ENCODE measurements at regions not wholly inside any gene's neighbourhood (a gene's known extent, or its start where the extent isn't known, plus 50 kb on each side); places are given as distances from the start of the nearest gene placed in this dataset.

DNA sequence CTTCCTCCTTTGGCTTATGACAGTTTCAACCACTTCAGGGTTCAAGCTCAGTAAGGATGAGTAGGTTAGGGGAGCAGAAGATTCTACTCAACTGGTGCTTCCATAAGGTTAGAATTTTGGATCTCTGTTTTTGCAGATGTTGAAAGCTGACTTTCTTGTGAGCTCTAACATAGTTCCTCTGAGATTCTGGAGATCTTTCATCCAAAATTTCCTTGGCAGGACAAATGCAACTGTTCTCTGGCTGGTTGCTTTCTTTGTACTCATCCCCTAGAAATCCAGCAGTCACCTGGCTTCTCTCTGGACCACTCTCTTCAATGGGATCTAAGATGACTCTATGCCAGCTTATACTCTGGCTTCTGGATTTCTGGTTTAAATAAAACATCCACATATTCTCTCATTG is 189.6 kb downstream of the ESM1 start:
- ChIA-PET CTCF (no interaction called here), POLR2A (ENCODE audit: unreplicated experiment) (no interaction called here)
- no TSS peak for BruUV-seq (replicated peaks)
- Histone ChIP-seq H3K4me3 (ENCODE audit: low read length) (no peak overlapping the region), H3K9me2 (replicated peaks; ENCODE audit: low read length) (no peaks in the 10 kb centered on the region), H2AFZ (ENCODE audit: low read length) (no peak overlapping the region), H3K79me2 (ENCODE audit: low read length) (no peaks in the 10 kb centered on the region), H3K4me1 (ENCODE audit: insufficient read depth, low read length) (peaks cover 19% of the 10 kb centered on the region), H3K4me2 (ENCODE audit: low read length) (peak overlapping the region; percentile 53), H3K36me3 (ENCODE audit: low read depth, low read length) (no peaks in the 10 kb centered on the region), H3K9ac (ENCODE audit: low read length) (no peak overlapping the region), H3K27me3 (ENCODE audit: low read length) (no peaks in the 10 kb centered on the region), H3F3A (ENCODE audit: low read length, unreplicated experiment) (no peaks in the 10 kb centered on the region), H4K20me1 (ENCODE audit: low read length) (no peaks in the 10 kb centered on the region), H3K27ac (ENCODE audit: low read length) (no peak overlapping the region), H3K9me3 (ENCODE audit: low read length) (no peaks in the 10 kb centered on the region)
- ATAC-seq (no peak), DNase-seq (no peak)
- intact Hi-C loops (cut with micrococcal nuclease), result no loop called here
- TF ChIP-seq, protein P1, sequence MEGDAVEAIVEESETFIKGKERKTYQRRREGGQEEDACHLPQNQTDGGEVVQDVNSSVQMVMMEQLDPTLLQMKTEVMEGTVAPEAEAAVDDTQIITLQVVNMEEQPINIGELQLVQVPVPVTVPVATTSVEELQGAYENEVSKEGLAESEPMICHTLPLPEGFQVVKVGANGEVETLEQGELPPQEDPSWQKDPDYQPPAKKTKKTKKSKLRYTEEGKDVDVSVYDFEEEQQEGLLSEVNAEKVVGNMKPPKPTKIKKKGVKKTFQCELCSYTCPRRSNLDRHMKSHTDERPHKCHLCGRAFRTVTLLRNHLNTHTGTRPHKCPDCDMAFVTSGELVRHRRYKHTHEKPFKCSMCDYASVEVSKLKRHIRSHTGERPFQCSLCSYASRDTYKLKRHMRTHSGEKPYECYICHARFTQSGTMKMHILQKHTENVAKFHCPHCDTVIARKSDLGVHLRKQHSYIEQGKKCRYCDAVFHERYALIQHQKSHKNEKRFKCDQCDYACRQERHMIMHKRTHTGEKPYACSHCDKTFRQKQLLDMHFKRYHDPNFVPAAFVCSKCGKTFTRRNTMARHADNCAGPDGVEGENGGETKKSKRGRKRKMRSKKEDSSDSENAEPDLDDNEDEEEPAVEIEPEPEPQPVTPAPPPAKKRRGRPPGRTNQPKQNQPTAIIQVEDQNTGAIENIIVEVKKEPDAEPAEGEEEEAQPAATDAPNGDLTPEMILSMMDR (conservative IDR thresholded peaks at IDR 0.05; ENCODE audit: low read depth, low read length), result no peak

DNA sequence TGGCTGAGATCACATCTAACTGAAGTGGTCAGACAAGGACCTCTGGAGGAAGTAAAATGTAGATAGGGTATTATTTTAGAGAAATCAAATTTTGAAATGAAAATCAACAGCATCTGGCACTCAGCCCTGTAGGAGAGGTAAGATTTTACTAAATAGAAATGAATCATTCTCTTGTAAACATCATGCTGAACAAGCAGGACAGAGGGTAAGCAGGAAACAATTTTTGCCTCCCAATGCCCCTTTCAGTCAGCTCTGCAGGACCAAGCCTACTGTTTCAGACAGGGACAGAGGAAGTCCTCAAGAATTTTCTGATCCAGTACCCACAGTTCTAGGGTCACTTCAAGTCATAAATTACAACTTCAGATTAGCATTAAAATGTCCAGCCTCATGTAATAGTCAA is 190.1 kb downstream of the ESM1 start:
- no peak for TF ChIP-seq EZH2 (IDR thresholded peaks at IDR 0.05; ENCODE audit: low read length, unreplicated experiment)
- no peak for TF ChIP-seq EZH2phosphoT487 (IDR thresholded peaks at IDR 0.05; ENCODE audit: borderline replicate concordance, low read length)
- ChIA-PET POLR2A (ENCODE audit: unreplicated experiment) (no interaction called here), CTCF (no interaction called here)
- Histone ChIP-seq H3K4me1 (ENCODE audit: insufficient read depth, low read length) (peaks cover 19% of the 10 kb centered on the region), H4K20me1 (ENCODE audit: low read length) (no peaks in the 10 kb centered on the region), H3K9me2 (replicated peaks; ENCODE audit: low read length) (no peaks in the 10 kb centered on the region), H3K4me3 (ENCODE audit: low read length) (no peak overlapping the region), H3K36me3 (ENCODE audit: low read depth, low read length) (no peaks in the 10 kb centered on the region), H3K79me2 (ENCODE audit: low read length) (no peaks in the 10 kb centered on the region), H3K4me2 (ENCODE audit: low read length) (peak overlapping the region; percentile 53), H2AFZ (ENCODE audit: low read length) (no peak overlapping the region), H3K27ac (ENCODE audit: low read length) (no peak overlapping the region), H3K27me3 (ENCODE audit: low read length) (no peaks in the 10 kb centered on the region), H3F3A (ENCODE audit: low read length, unreplicated experiment) (no peaks in the 10 kb centered on the region), H3K9ac (ENCODE audit: low read length) (no peak overlapping the region), H3K9me3 (ENCODE audit: low read length) (no peaks in the 10 kb centered on the region)
- no TSS peak for BruUV-seq (replicated peaks)
- DNase-seq (peak; percentile 58), ATAC-seq (peak; percentile 90)
- intact Hi-C loops (cut with micrococcal nuclease), result no loop called here

DNA sequence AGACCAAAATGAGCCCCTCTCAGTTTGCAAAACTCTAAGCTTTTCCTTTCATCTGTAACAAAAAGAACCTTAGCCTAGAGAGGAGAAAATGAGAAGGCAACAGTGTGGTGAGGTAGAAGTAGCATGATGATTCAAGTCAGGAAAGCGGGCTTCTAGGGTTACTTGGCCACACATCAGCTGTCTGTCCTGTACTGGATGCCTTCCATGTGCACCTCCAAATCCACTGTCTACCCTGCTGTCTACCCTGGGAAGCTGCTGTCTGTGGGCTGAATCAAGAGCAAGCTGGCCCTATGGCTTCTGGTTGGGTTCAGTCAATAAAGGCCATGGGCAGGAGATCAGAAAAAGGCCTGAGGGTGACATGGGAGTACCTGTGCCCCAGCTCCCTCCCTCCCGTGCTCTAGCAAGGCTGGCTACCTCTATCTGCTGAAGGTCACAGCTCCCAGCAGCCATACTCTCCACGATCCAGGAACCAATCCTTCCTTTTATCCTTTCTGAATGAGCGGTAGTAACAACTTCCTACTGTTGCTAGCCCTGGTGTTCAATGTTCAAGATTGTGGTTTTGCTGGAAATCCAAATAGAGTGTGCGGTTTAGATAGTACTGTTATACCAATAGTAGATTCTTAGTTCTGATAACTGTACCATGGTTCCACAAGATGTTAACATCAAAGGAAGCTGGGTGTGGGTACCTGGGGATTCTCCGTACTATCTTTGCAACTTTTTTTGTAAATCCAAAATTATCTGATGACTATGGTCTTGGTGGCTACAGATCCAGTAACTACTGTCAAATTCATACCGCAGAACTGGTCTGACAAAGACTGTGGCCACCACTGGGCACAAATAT is 191.0 kb downstream of the ESM1 start:
- H4K20me1 ChIP-seq (ENCODE audit: low read length), result no peaks in the 10 kb centered on the region
- no peak for TF ChIP-seq EZH2 (IDR thresholded peaks at IDR 0.05; ENCODE audit: low read length, unreplicated experiment)
- H3K9me2 ChIP-seq (replicated peaks; ENCODE audit: low read length), result no peaks in the 10 kb centered on the region
- no peaks in the 10 kb centered on the region for H3K36me3 ChIP-seq (ENCODE audit: low read depth, low read length)
- H3K9ac ChIP-seq (ENCODE audit: low read length), result no peak overlapping the region
- intact Hi-C loops (cut with micrococcal nuclease), result no loop called here
- ATAC-seq (no peak), DNase-seq (no peak)
- H3K79me2 ChIP-seq (ENCODE audit: low read length), result no peaks in the 10 kb centered on the region
- peak overlapping the region; percentile 53; the same call in 1 of the 2 replicates for H3K4me2 ChIP-seq (ENCODE audit: low read length)
- no peaks in the 10 kb centered on the region for H3K9me3 ChIP-seq (ENCODE audit: low read length)
- CTCF ChIA-PET, result no interaction called here
- H3F3A ChIP-seq (ENCODE audit: low read length, unreplicated experiment), result no peaks in the 10 kb centered on the region
- no peak overlapping the region for H3K27ac ChIP-seq (ENCODE audit: low read length)
- H2AFZ ChIP-seq (ENCODE audit: low read length), result no peak overlapping the region
- H3K4me3 ChIP-seq (ENCODE audit: low read length), result no peak overlapping the region
- BruUV-seq (replicated peaks), result no TSS peak
- POLR2A ChIA-PET (ENCODE audit: unreplicated experiment), result no interaction called here
- peaks cover 19% of the 10 kb centered on the region for H3K4me1 ChIP-seq (ENCODE audit: insufficient read depth, low read length)
- no peaks in the 10 kb centered on the region for H3K27me3 ChIP-seq (ENCODE audit: low read length)
